Esophagus muscularis mucosa (tissue), 4 donors: ENCODE measurements at regions not wholly inside any gene's neighbourhood (a gene's known extent, or its start where the extent isn't known, plus 50 kb on each side); places are given as distances from the start of the nearest gene placed in this dataset.
A peak's percentile ranks its signal among the peaks of the same experiment; 100 is the strongest.

Experiments used
- DNase-seq: peaks from one replicate; pipeline ENCODE4 v3.0.0-alpha.2; 2017; ENCODE audit errors: extremely low spot score
- H3K27ac ChIP-seq, 4 donors: fragments of 200-600 bp; sonication (generic); replicated peaks in 1 of 4; 1 replicate in 3 of 4; 2 replicates in 1 of 4; pipeline ENCODE4 v1.5.1; 2016 to 2019; ENCODE audit warnings: mild to moderate bottlenecking in 1 of 4
- H3K27me3 ChIP-seq, 4 donors: fragments of 200-600 bp; sonication (generic); one replicate each; pipeline versions ENCODE4 v1.5.1 to v1.6.0; 2016 to 2019
- H3K36me3 ChIP-seq, 4 donors: fragments of 200-600 bp; sonication (generic); one replicate each; pipeline ENCODE4 v1.5.1; 2016 to 2019
- H3K4me1 ChIP-seq, 4 donors: fragments of 200-600 bp; sonication (generic); one replicate each; pipeline ENCODE4 v1.5.1; 2016 to 2019
- H3K4me3 ChIP-seq, 4 donors: fragments of 200-600 bp; sonication (generic); 1 replicate in 2 of 4; 2 replicates in 2 of 4; pipeline ENCODE4 v1.5.1; 2016 to 2019; ENCODE audit warnings: mild to moderate bottlenecking in 4 of 4, moderate library complexity in 1 of 4
- H3K9me3 ChIP-seq, 4 donors: fragments of 200-600 bp; sonication (generic); 1 replicate in 3 of 4; 2 replicates in 1 of 4; pipeline ENCODE4 v1.5.1; 2016 to 2019
- EP300 ChIP-seq: sonication (generic); formaldehyde crosslinking; IDR thresholded peaks from one replicate; pipeline ENCODE4 v1.6.1; 2017; ENCODE audit warnings: antibody characterized with exemption
- POLR2A ChIP-seq: fragments of 450-650 bp; IDR thresholded peaks from one replicate; pipeline ENCODE4 v1.6.1; 2017; ENCODE audit warnings: antibody characterized with exemption, moderate library complexity, mild to moderate bottlenecking, low read depth
- POLR2AphosphoS5 ChIP-seq, 2 donors: sonication (generic); formaldehyde crosslinking; IDR thresholded peaks; one replicate each; pipeline ENCODE4 v1.6.1; 2017; ENCODE audit warnings: antibody characterized with exemption in 2 of 2
- WGBS: methylation state at CpG from one replicate; pipeline ENCODE4 v1.1.5; 2018; 5-methylcytosine and 5-hydroxymethylcytosine counted together
- intact Hi-C: fragments of 100-400 bp; cut with DNase I; formaldehyde crosslinking; loops from one replicate; pipeline ENCODE4 v1.15.1; 2023
- TF ChIP-seq, protein P1 (sequence below), 3 experiments: fragments of 200-600 bp in 2 of 3; fragments of 450-650 bp in 1 of 3; sonication (generic) in 2 of 3; IDR thresholded peaks; one replicate each; pipeline ENCODE4 v1.5.1; 2017 to 2019; ENCODE audit warnings: antibody characterized with exemption in 3 of 3, mild to moderate bottlenecking in 2 of 3, moderate library complexity in 1 of 3

DNA sequence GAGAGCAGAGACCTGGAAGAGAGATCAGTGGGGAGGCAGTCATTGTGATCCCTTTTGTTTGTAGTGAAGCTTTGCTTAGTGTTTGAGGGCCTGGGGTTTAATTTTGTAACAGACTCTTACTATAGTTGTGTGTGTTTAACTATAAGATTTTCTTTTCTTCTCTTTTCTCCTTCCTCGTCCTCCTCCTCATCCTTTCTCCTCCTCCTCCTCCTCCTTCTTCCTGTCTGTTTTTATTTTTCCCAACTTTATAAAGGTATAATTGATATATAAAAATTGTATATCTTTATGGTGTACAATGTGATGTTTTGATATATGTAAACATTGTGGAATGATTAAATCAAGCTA lies 71.2 kb upstream of the MACF1 start:
- Histone ChIP-seq H3K4me1 (peaks cover 42 to 87% (median 81%) of the 10 kb centered on the region in 4 donors), H3K27ac (peak overlapping the region; percentile 59 to 72 (median 64)), H3K9me3 (no peaks in the 10 kb centered on the region), H3K36me3 (no peaks in the 10 kb centered on the region), H3K27me3 (no peaks in the 10 kb centered on the region), H3K4me3 (no peak overlapping the region)
- intact Hi-C loops: no loop called here
- 37% methylated on average over 1 of the region's 1 CpG for WGBS
- no peak for TF ChIP-seq POLR2AphosphoS5 (IDR thresholded peaks at IDR 0.05)
- TF ChIP-seq, protein P1, sequence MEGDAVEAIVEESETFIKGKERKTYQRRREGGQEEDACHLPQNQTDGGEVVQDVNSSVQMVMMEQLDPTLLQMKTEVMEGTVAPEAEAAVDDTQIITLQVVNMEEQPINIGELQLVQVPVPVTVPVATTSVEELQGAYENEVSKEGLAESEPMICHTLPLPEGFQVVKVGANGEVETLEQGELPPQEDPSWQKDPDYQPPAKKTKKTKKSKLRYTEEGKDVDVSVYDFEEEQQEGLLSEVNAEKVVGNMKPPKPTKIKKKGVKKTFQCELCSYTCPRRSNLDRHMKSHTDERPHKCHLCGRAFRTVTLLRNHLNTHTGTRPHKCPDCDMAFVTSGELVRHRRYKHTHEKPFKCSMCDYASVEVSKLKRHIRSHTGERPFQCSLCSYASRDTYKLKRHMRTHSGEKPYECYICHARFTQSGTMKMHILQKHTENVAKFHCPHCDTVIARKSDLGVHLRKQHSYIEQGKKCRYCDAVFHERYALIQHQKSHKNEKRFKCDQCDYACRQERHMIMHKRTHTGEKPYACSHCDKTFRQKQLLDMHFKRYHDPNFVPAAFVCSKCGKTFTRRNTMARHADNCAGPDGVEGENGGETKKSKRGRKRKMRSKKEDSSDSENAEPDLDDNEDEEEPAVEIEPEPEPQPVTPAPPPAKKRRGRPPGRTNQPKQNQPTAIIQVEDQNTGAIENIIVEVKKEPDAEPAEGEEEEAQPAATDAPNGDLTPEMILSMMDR (IDR thresholded peaks at IDR 0.05): peak in 1 of 3 experiments; percentile 21
- TF ChIP-seq EP300: no peak
- no peak for DNase-seq

DNA sequence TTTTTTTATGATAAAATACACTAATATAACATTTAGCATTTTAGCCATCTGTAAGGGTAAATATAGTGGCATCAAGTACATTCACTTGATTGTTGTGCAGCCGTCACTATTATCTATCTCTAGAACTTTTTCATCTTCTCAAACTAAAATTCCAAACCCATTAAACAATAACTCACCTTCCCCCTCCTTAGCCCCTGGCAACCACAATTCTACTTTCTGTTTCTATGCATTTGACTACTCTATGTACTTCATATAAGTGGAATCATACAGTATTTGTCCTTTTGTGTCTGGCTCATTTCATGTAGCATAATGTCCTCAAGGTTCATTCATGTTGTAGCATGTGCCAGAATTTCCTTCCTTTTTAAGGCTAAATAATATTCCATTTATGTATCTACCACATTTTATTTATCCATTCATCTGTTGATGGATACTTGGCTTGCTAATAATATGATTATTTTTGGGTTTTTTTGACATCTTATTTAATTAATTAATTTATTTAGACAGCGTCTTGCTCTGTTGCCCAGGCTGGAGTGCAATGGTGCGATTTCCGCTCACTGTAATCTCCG lies 69.6 kb upstream of the MACF1 start:
- no peak overlapping the region for H3K27ac ChIP-seq
- peaks cover 27 to 87% (median 79%) of the 10 kb centered on the region in 4 donors for H3K4me1 ChIP-seq
- no peaks in the 10 kb centered on the region for H3K9me3 ChIP-seq
- H3K36me3 ChIP-seq: no peaks in the 10 kb centered on the region
- no peak for DNase-seq
- no peak for TF ChIP-seq POLR2AphosphoS5 (IDR thresholded peaks at IDR 0.05)
- TF ChIP-seq, protein P1 (IDR thresholded peaks at IDR 0.05): no peak
- TF ChIP-seq POLR2A: no peak
- TF ChIP-seq EP300: no peak
- intact Hi-C loops: no loop called here
- WGBS: 96% methylated on average over 5 of the region's 5 CpGs
- no peaks in the 10 kb centered on the region for H3K27me3 ChIP-seq
- H3K4me3 ChIP-seq: no peak overlapping the region

DNA sequence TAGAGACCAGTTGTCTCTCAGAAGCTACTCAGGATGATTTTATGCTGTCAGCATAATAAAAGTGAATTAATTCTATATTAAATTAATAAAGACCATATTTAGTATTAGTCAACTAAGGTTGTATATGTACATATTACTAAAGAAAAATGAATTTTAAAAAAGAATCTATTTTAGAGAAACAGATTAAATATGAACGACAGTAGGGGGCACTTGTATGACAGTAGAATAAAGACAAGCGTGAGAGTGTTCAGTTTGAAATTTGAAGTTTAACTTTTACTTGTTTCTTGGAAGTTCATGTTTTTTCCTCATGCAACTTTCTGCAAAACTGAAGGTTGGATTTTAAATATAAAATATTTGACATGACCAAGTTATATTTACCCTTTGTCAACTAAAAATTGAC lies 67.9 kb upstream of the MACF1 start:
- intact Hi-C loops: no loop called here
- H3K27ac ChIP-seq: peak overlapping the region in 1 of 4 donors; percentile 2
- no peak overlapping the region for H3K4me3 ChIP-seq
- peaks cover 24 to 87% (median 79%) of the 10 kb centered on the region in 4 donors for H3K4me1 ChIP-seq
- no peaks in the 10 kb centered on the region for H3K27me3 ChIP-seq
- WGBS: 67% methylated on average over 2 of the region's 2 CpGs
- DNase-seq: no peak
- TF ChIP-seq POLR2A (no peak), EP300 (no peak), POLR2AphosphoS5 (IDR thresholded peaks at IDR 0.05) (no peak)
- TF ChIP-seq, protein P1 (IDR thresholded peaks at IDR 0.05): no peak
- H3K36me3 ChIP-seq: no peaks in the 10 kb centered on the region
- no peaks in the 10 kb centered on the region for H3K9me3 ChIP-seq

DNA sequence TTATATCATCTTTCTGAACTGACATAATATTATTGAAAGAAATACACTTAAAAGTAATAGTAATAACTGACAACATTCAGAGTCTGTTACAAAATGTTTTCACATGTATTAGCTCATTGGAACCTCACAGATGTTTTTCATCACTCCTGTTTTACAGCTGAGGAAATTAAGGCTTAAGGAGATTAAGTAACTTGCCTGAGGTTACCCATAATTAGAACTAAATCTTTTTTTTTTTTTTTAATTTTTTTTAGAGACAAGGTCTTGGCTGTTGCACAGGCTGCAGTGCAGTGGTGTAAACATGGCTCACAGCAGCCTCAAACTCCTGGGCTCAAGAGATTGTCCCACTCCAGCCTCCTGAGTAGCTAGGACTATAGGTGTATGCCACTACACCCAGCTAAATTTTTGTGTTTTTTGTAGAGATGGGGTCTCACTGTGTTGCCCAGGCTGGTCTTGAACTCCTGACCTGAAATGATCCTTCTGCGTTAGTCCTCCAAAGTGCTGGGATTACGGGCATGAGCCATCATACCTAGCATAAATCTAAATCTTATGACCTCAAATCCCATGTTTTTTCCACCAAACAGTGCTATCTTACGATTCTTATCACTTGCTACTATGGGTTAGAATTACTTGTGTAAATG lies 64.7 kb upstream of the MACF1 start:
- WGBS: 96% methylated on average over 3 of the region's 3 CpGs

More for the DNA sequence above, 64.7 kb upstream of the MACF1 start:
- no peak overlapping the region for H3K4me3 ChIP-seq
- H3K9me3 ChIP-seq: no peaks in the 10 kb centered on the region
- no peak for DNase-seq
- no peaks in the 10 kb centered on the region for H3K27me3 ChIP-seq
- peak overlapping the region; percentile 19 to 82 (median 67) for H3K27ac ChIP-seq
- intact Hi-C loops: no loop called here
- no peaks in the 10 kb centered on the region for H3K36me3 ChIP-seq
- TF ChIP-seq EP300: no peak
- TF ChIP-seq, protein P1 (IDR thresholded peaks at IDR 0.05): no peak
- peak in 1 of 2 donors; percentile 41 for TF ChIP-seq POLR2AphosphoS5 (IDR thresholded peaks at IDR 0.05)
- peaks cover 31 to 91% (median 84%) of the 10 kb centered on the region in 4 donors for H3K4me1 ChIP-seq
